ENCODE measurements at regions not wholly inside any gene's neighbourhood (a gene's known extent, or its start where the extent isn't known, plus 50 kb on each side); places are given as distances from the start of the nearest gene placed in this dataset.

DNA sequence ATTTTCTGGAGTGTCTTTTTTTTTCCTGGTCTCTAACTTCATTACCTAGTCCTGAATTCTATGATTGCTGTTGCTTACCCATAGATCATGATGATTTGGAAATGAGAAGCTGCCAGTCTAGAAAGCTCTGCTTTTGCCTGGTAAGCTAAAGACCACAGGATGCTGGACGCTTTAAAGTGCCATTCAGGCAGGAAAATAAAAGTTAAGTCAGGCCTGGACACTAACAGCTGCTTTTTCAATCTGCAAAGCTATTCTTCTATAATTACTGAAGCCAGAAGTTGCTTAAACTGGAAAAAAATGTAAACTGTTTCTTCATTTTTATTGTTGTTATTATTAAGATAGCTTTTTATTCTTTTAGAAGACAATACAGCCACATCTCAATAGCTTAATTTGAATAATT is 129.8 kb upstream of the SPACA1 start:
- TF ChIP-seq, protein P1, sequence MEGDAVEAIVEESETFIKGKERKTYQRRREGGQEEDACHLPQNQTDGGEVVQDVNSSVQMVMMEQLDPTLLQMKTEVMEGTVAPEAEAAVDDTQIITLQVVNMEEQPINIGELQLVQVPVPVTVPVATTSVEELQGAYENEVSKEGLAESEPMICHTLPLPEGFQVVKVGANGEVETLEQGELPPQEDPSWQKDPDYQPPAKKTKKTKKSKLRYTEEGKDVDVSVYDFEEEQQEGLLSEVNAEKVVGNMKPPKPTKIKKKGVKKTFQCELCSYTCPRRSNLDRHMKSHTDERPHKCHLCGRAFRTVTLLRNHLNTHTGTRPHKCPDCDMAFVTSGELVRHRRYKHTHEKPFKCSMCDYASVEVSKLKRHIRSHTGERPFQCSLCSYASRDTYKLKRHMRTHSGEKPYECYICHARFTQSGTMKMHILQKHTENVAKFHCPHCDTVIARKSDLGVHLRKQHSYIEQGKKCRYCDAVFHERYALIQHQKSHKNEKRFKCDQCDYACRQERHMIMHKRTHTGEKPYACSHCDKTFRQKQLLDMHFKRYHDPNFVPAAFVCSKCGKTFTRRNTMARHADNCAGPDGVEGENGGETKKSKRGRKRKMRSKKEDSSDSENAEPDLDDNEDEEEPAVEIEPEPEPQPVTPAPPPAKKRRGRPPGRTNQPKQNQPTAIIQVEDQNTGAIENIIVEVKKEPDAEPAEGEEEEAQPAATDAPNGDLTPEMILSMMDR (conservative IDR thresholded peaks at IDR 0.05) = no peak
- TF ChIP-seq ZFX (IDR thresholded peaks at IDR 0.05) = no peak
